H1 (cell line): ENCODE measurements at regions not wholly inside any gene's neighbourhood (a gene's known extent, or its start where the extent isn't known, plus 50 kb on each side); places are given as distances from the start of the nearest gene placed in this dataset.

Source experiments
- CTCF ChIA-PET: fragments of 300-600 bp; sonication (Branson Sonifier 250); formaldehyde crosslinking; loops from one replicate; lab custom pipeline; 2021; ENCODE audit not compliant: partially characterized antibody; lab: Charles Lee
- POLR2A ChIA-PET: fragments of 300-600 bp; sonication (Branson Sonifier 250); formaldehyde crosslinking; loops from one replicate; lab custom pipeline; 2021; ENCODE audit warnings: inconsistent platforms; ENCODE audit not compliant: partially characterized antibody; lab: Charles Lee
- DNase-seq, 2 experiments: peaks; one replicate each; pipeline versions ENCODE4 v3.0.0 to v3.0.0-alpha.2; 2010 to 2022; ENCODE audit warnings: low spot score in 2 of 2, low read depth in 1 of 2, mixed read lengths in 1 of 2
- FAIRE-seq: peaks from 2 replicates; lab custom pipeline; 2011; peaks lifted over from hg19 to GRCh38; lab: Jason Lieb, UNC
- H2AFZ ChIP-seq: 2 replicates; pipeline ENCODE4 v1.8.1; 2012; ENCODE audit warnings: low read length, inconsistent platforms
- H2AK5ac ChIP-seq: 2 replicates; pipeline ENCODE4 v1.6.1; 2013; ENCODE audit warnings: low read depth, low read length
- H2BK120ac ChIP-seq: replicated peaks from 2 replicates; pipeline ENCODE3; 2013; ENCODE audit warnings: low read depth, low read length, inconsistent platforms
- H2BK12ac ChIP-seq: 2 replicates; pipeline ENCODE4 v1.6.1; 2013; ENCODE audit warnings: low read depth, low read length
- H2BK15ac ChIP-seq: 2 replicates; pipeline ENCODE4 v1.6.1; 2013; ENCODE audit warnings: low read length
- H2BK20ac ChIP-seq: 2 replicates; pipeline ENCODE4 v1.6.1; 2013; ENCODE audit warnings: low read length
- H2BK5ac ChIP-seq: 2 replicates; pipeline ENCODE4 v1.6.1; 2013; ENCODE audit warnings: low read depth, low read length
- H3K14ac ChIP-seq: 2 replicates; pipeline ENCODE4 v1.6.1; 2013; ENCODE audit warnings: inconsistent platforms; ENCODE audit not compliant: insufficient read length
- H3K18ac ChIP-seq: 2 replicates; pipeline ENCODE4 v1.6.1; 2013; ENCODE audit warnings: low read length; ENCODE audit errors: extremely low read depth
- H3K23ac ChIP-seq: 2 replicates; pipeline ENCODE4 v1.6.1; 2013; ENCODE audit warnings: inconsistent platforms; ENCODE audit not compliant: insufficient read length
- H3K23me2 ChIP-seq: 2 replicates; pipeline ENCODE4 v1.6.1; 2013; ENCODE audit warnings: low read depth, low read length
- H3K27ac ChIP-seq: 2 replicates; pipeline ENCODE4 v1.6.1; 2011; ENCODE audit warnings: low read depth, low read length, inconsistent platforms
- H3K27me3 ChIP-seq, 4 experiments: replicated peaks in 1 of 4; 1 replicate in 1 of 4; 2 replicates in 3 of 4; pipeline versions ENCODE4 v1.6.1 to v1.8.1; 2011 to 2013; ENCODE audit warnings: low read length in 3 of 4, mild to moderate bottlenecking in 3 of 4, inconsistent platforms in 2 of 4, mixed read lengths in 2 of 4, moderate library complexity in 1 of 4; ENCODE audit not compliant: control insufficient read depth in 3 of 4, insufficient read depth in 3 of 4; ENCODE audit errors: extremely low read depth in 1 of 4
- H3K36me3 ChIP-seq, 4 experiments: 2 replicates each; pipeline versions ENCODE4 v1.6.1 to v1.8.1; 2011 to 2013; ENCODE audit warnings: mild to moderate bottlenecking in 4 of 4, low read length in 3 of 4, moderate library complexity in 2 of 4, control low read depth in 1 of 4, inconsistent platforms in 1 of 4; ENCODE audit not compliant: insufficient read depth in 4 of 4, control insufficient read depth in 2 of 4
- H3K4ac ChIP-seq: replicated peaks from 2 replicates; pipeline ENCODE3; 2013; ENCODE audit warnings: low read length, low read depth, mixed read lengths, inconsistent platforms; ENCODE audit not compliant: insufficient read length
- H3K4me1 ChIP-seq, 4 experiments: replicated peaks in 1 of 4; 1 replicate in 1 of 4; 2 replicates in 3 of 4; pipeline versions ENCODE4 v1.6.1 to v1.8.1; 2011 to 2013; ENCODE audit warnings: low read length in 3 of 4, inconsistent platforms in 2 of 4, mixed read lengths in 1 of 4; ENCODE audit not compliant: insufficient read depth in 4 of 4, control insufficient read depth in 3 of 4
- H3K4me2 ChIP-seq, 2 experiments: 2 replicates each; pipeline versions ENCODE4 v1.6.1 to v1.8.1; 2011 to 2013; ENCODE audit warnings: low read depth in 2 of 2, low read length in 2 of 2, control low read depth in 1 of 2, inconsistent platforms in 1 of 2, mild to moderate bottlenecking in 1 of 2; ENCODE audit not compliant: insufficient read depth in 1 of 2
- H3K4me3 ChIP-seq, 4 experiments: fragments of 200-600, 300-600 bp in 1 of 4; sonication (generic), shearing (Covaris generic), sonication (Bioruptor Twin) in 1 of 4; 2 replicates each; pipeline versions ENCODE4 v1.5.1 to v1.8.1; 2011 to 2016; ENCODE audit warnings: low read length in 4 of 4, low read depth in 3 of 4, control low read depth in 2 of 4, inconsistent platforms in 2 of 4, mild to moderate bottlenecking in 2 of 4, mixed read lengths in 1 of 4, moderate library complexity in 1 of 4; ENCODE audit not compliant: insufficient read depth in 2 of 4; ENCODE audit errors: extremely low read depth in 1 of 4
- H3K56ac ChIP-seq: replicated peaks from 2 replicates; pipeline ENCODE3; 2013; ENCODE audit warnings: low read depth, mild to moderate bottlenecking, mixed read lengths, low read length, inconsistent platforms; ENCODE audit not compliant: insufficient read length
- H3K79me1 ChIP-seq: 2 replicates; pipeline ENCODE4 v1.6.1; 2013; ENCODE audit warnings: low read depth, low read length, control low read depth
- H3K79me2 ChIP-seq, 2 experiments: 2 replicates each; pipeline versions ENCODE4 v1.6.1 to v1.8.1; 2012 to 2013; ENCODE audit warnings: low read length in 2 of 2, mild to moderate bottlenecking in 2 of 2, inconsistent platforms in 1 of 2; ENCODE audit not compliant: insufficient read depth in 2 of 2, control insufficient read depth in 1 of 2
- H3K9ac ChIP-seq, 4 experiments: replicated peaks in 1 of 4; 1 replicate in 1 of 4; 2 replicates in 3 of 4; pipeline versions ENCODE4 v1.6.1 to v1.8.1; 2011 to 2013; ENCODE audit warnings: low read depth in 3 of 4, low read length in 3 of 4, control low read depth in 2 of 4, mild to moderate bottlenecking in 2 of 4, moderate library complexity in 2 of 4, inconsistent platforms in 1 of 4; ENCODE audit errors: extremely low read depth in 1 of 4
- H3K9me3 ChIP-seq, 2 experiments: 2 replicates each; pipeline versions ENCODE4 v1.6.1 to v1.8.1; 2012 to 2013; ENCODE audit warnings: mild to moderate bottlenecking in 2 of 2, moderate library complexity in 2 of 2, control low read depth in 1 of 2, inconsistent platforms in 1 of 2, low read depth in 1 of 2, low read length in 1 of 2, mixed read lengths in 1 of 2; ENCODE audit not compliant: insufficient read depth in 2 of 2
- H4K20me1 ChIP-seq, 2 experiments: replicated peaks in 1 of 2; 2 replicates each; pipeline versions ENCODE3 to v1.8.1; 2011 to 2013; ENCODE audit warnings: inconsistent platforms in 2 of 2, low read length in 2 of 2, mild to moderate bottlenecking in 1 of 2; ENCODE audit not compliant: insufficient read depth in 2 of 2, control insufficient read depth in 1 of 2
- H4K5ac ChIP-seq: 2 replicates; pipeline ENCODE4 v1.6.1; 2013; ENCODE audit warnings: low read length, low read depth, mixed read lengths, inconsistent platforms; ENCODE audit not compliant: insufficient read length
- H4K8ac ChIP-seq: 2 replicates; pipeline ENCODE4 v1.8.0; 2013; ENCODE audit warnings: mild to moderate bottlenecking, moderate library complexity, low read length, inconsistent platforms; ENCODE audit not compliant: insufficient read depth; ENCODE audit errors: extremely low read depth
- H4K91ac ChIP-seq: replicated peaks from 2 replicates; pipeline ENCODE3; 2013; ENCODE audit warnings: low read length, mixed read lengths, inconsistent platforms; ENCODE audit not compliant: insufficient read length
- ATF3 ChIP-seq: IDR thresholded peaks from 2 replicates; pipeline ENCODE4 v1.6.1; 2011; ENCODE audit warnings: low read depth, mild to moderate bottlenecking, low read length; ENCODE audit not compliant: insufficient read depth
- CEBPB ChIP-seq: IDR thresholded peaks from 2 replicates; pipeline ENCODE4 v1.6.1; 2012; ENCODE audit warnings: low read depth, low read length
- CHD1 ChIP-seq: IDR thresholded peaks from 2 replicates; pipeline ENCODE4 v1.6.1; 2012; ENCODE audit warnings: low read depth, low read length, improper control_type of control experiment
- E2F6 ChIP-seq: IDR thresholded peaks from 2 replicates; pipeline ENCODE4 v1.6.1; 2012; ENCODE audit warnings: inconsistent platforms
- EGR1 ChIP-seq: IDR thresholded peaks from 2 replicates; pipeline ENCODE4 v1.6.1; 2011; ENCODE audit warnings: low read depth, low read length, borderline replicate concordance
- GABPA ChIP-seq: IDR thresholded peaks from 2 replicates; pipeline ENCODE4 v1.6.1; 2011; ENCODE audit warnings: mild to moderate bottlenecking, low read length, moderate library complexity, borderline replicate concordance; ENCODE audit not compliant: insufficient read depth
- HDAC6 ChIP-seq: IDR thresholded peaks from one replicate; pipeline ENCODE4 v1.7.1; 2012; ENCODE audit warnings: low read depth, mild to moderate bottlenecking, inconsistent platforms, low read length, moderate library complexity
- KDM1A ChIP-seq: fragments of 200-600, 300-600 bp; sonication (generic); IDR thresholded peaks from 2 replicates; pipeline ENCODE4 v1.7.1; 2016; ENCODE audit warnings: mild to moderate bottlenecking, low read length, borderline replicate concordance
- MAX ChIP-seq: IDR thresholded peaks from 2 replicates; pipeline ENCODE4 v1.6.1; 2012; ENCODE audit warnings: inconsistent platforms
- SIX5 ChIP-seq: IDR thresholded peaks from 2 replicates; pipeline ENCODE4 v1.6.1; 2011; ENCODE audit warnings: mild to moderate bottlenecking, low read depth, low read length
- WGBS, 2 experiments: shearing (Covaris generic) in 1 of 2; methylation state at CpG; one replicate each; pipeline versions ENCODE4 v1.1.6 to v1.1.7; 2013 to 2015; ENCODE audit warnings: low lambda C conversion rate in 2 of 2, mixed read lengths in 2 of 2, inconsistent platforms in 1 of 2, low coverage in 1 of 2, missing lambda C conversion rate in 1 of 2; ENCODE audit not compliant: insufficient replicate concordance in 2 of 2, insufficient coverage in 1 of 2, insufficient read length in 1 of 2; ENCODE audit errors: extremely low coverage in 1 of 2, missing lambda C conversion rate in 1 of 2; 5-methylcytosine and 5-hydroxymethylcytosine counted together

- Histone ChIP-seq H3K4me2 (no peak overlapping the region), H3K9ac (no peak overlapping the region), H2BK15ac (no peak overlapping the region), H2BK5ac (no peak overlapping the region), H2BK120ac (no peak overlapping the region), H4K91ac (no peak overlapping the region), H2BK12ac (no peak overlapping the region), H3K4me1 (no peaks in the 10 kb centered on the region; a peak in 1 of 7 replicates), H3K23me2 (no peaks in the 10 kb centered on the region; the same call in 1 of the 2 replicates), H3K56ac (no peak overlapping the region), H3K9me3 (no peaks in the 10 kb centered on the region), H2AK5ac (no peak overlapping the region), H2BK20ac (no peak overlapping the region), H4K20me1 (no peaks in the 10 kb centered on the region), H4K5ac (no peak overlapping the region), H3K79me1 (no peaks in the 10 kb centered on the region), H3K4me3 (no peak overlapping the region), H3K14ac (no peak overlapping the region), H4K8ac (no peak overlapping the region), H3K23ac (no peak overlapping the region), H3K18ac (no peak overlapping the region), H3K27ac (no peak overlapping the region), H2AFZ (no peak overlapping the region), H3K36me3 (no peaks in the 10 kb centered on the region), H3K79me2 (no peaks in the 10 kb centered on the region), H3K4ac (no peak overlapping the region), H3K27me3 (no peaks in the 10 kb centered on the region)
- FAIRE-seq = no peak
- TF ChIP-seq ATF3 = no peak
- TF ChIP-seq EGR1 = no peak
- TF ChIP-seq MAX = no peak
- TF ChIP-seq E2F6 = no peak
- TF ChIP-seq GABPA = no peak
- no peak for TF ChIP-seq CHD1
- no peak for TF ChIP-seq KDM1A
- no peak for TF ChIP-seq CEBPB
- TF ChIP-seq HDAC6 = no peak
- no peak for TF ChIP-seq SIX5
- CTCF ChIA-PET = no interaction called here
- 50% methylated on average over 2 of the region's 2 CpGs; no CpG with 5 or more reads in 1 of the 2 experiments for WGBS, 2 experiments
- POLR2A ChIA-PET = no interaction called here
- no peak for DNase-seq
These were observed 1072.4 kb upstream of the LCORL start for GRCh38 chr4:19093951-19094350.
